IMR-90 (cell line): ENCODE measurements at regions not wholly inside any gene's neighbourhood (a gene's known extent, or its start where the extent isn't known, plus 50 kb on each side); places are given as distances from the start of the nearest gene placed in this dataset.

Experiments
- ATAC-seq: fragments of 200-7000 bp; cut with Tn5 transposase; 2 replicates; pipeline ENCODE4 v1.9.1; 2020; ENCODE audit warnings: low read depth, mild to moderate bottlenecking, moderate library complexity
- BruUV-seq: library from RNA; stranded (reverse); fragments of 400-500 nt; replicated peaks from 2 replicates; lab custom pipeline; 2021; lab: Mats Ljungman, UMichigan
- CTCF ChIA-PET: fragments of 300-600 bp; formaldehyde crosslinking; extraction: SDS; loops from one replicate; lab custom pipeline; 2021; ENCODE audit warnings: antibody characterized with exemption; lab: Yijun Ruan, JAX
- POLR2A ChIA-PET: fragments of 300-600 bp; sonication (Branson Sonifier 250); formaldehyde crosslinking; loops from one replicate; lab custom pipeline; 2022; ENCODE audit warnings: antibody characterized with exemption; ENCODE audit not compliant: unreplicated experiment; lab: Charles Lee
- DNase-seq: peaks from one replicate; pipeline ENCODE4 v3.0.0; 2013
- H2AFZ ChIP-seq: replicated peaks from 2 replicates; pipeline ENCODE3; 2013; ENCODE audit warnings: low read length, mild to moderate bottlenecking; ENCODE audit not compliant: poor library complexity
- H2AK5ac ChIP-seq: 2 replicates; pipeline ENCODE4 v1.6.1; 2013; ENCODE audit warnings: low read depth, low read length, inconsistent platforms
- H2AK9ac ChIP-seq: replicated peaks from 2 replicates; pipeline ENCODE3; 2013; ENCODE audit warnings: mild to moderate bottlenecking, low read depth, low read length, moderate library complexity; ENCODE audit not compliant: poor library complexity
- H2BK120ac ChIP-seq: 2 replicates; pipeline ENCODE4 v1.6.1; 2013; ENCODE audit warnings: low read depth, low read length, inconsistent platforms
- H2BK15ac ChIP-seq: 3 replicates; pipeline ENCODE4 v1.6.1; 2013; ENCODE audit warnings: low read depth, low read length, inconsistent platforms
- H2BK20ac ChIP-seq: 2 replicates; pipeline ENCODE4 v1.6.1; 2013; ENCODE audit warnings: low read depth, mild to moderate bottlenecking, inconsistent platforms, low read length, moderate library complexity
- H2BK5ac ChIP-seq: 2 replicates; pipeline ENCODE4 v1.6.1; 2013; ENCODE audit warnings: mild to moderate bottlenecking, low read depth, low read length, inconsistent platforms; ENCODE audit not compliant: poor library complexity, severe bottlenecking
- H3K14ac ChIP-seq: replicated peaks from 2 replicates; pipeline ENCODE4 v1.6.1; 2013; ENCODE audit warnings: low read depth, low read length, inconsistent platforms
- H3K18ac ChIP-seq: 2 replicates; pipeline ENCODE4 v1.6.1; 2013; ENCODE audit warnings: low read depth, low read length, control low read depth
- H3K23ac ChIP-seq: 2 replicates; pipeline ENCODE4 v1.6.1; 2013; ENCODE audit warnings: low read depth, low read length, inconsistent platforms
- H3K27ac ChIP-seq: 2 replicates; pipeline ENCODE4 v1.5.1; 2013; ENCODE audit warnings: mild to moderate bottlenecking, control low read depth, low read length; ENCODE audit not compliant: insufficient read depth
- H3K27me3 ChIP-seq: 2 replicates; pipeline ENCODE4 v1.6.1; 2013; ENCODE audit warnings: low read length; ENCODE audit not compliant: control insufficient read depth, insufficient read depth
- H3K36me3 ChIP-seq: 2 replicates; pipeline ENCODE4 v1.6.1; 2013; ENCODE audit warnings: low read length, mixed read lengths; ENCODE audit not compliant: control insufficient read depth, insufficient read depth
- H3K4ac ChIP-seq: 2 replicates; pipeline ENCODE4 v1.6.1; 2013; ENCODE audit warnings: low read depth, low read length, inconsistent platforms
- H3K4me1 ChIP-seq: 2 replicates; pipeline ENCODE4 v1.6.1; 2013; ENCODE audit warnings: low read length, mixed read lengths; ENCODE audit not compliant: control insufficient read depth, insufficient read depth
- H3K4me2 ChIP-seq: 2 replicates; pipeline ENCODE4 v1.6.1; 2013; ENCODE audit warnings: low read depth, mild to moderate bottlenecking, control low read depth, low read length, moderate library complexity
- H3K4me3 ChIP-seq: 2 replicates; pipeline ENCODE4 v1.5.1; 2013; ENCODE audit warnings: low read depth, mild to moderate bottlenecking, control low read depth, low read length, moderate library complexity; ENCODE audit not compliant: insufficient read depth
- H3K56ac ChIP-seq: 2 replicates; pipeline ENCODE4 v1.6.1; 2013; ENCODE audit warnings: low read length, inconsistent platforms; ENCODE audit not compliant: insufficient read depth; ENCODE audit errors: extremely low read depth
- H3K79me1 ChIP-seq, 2 experiments: 2 replicates each; pipeline ENCODE4 v1.6.1; 2013; ENCODE audit warnings: low read length in 2 of 2, inconsistent platforms in 1 of 2, low read depth in 1 of 2
- H3K9ac ChIP-seq: 2 replicates; pipeline ENCODE4 v1.6.1; 2013; ENCODE audit warnings: low read depth, low read length, control low read depth
- H3K9me1 ChIP-seq: 2 replicates; pipeline ENCODE4 v1.6.1; 2013; ENCODE audit warnings: low read length, inconsistent platforms; ENCODE audit not compliant: insufficient read depth
- H3K9me3 ChIP-seq: 2 replicates; pipeline ENCODE4 v1.6.1; 2013; ENCODE audit warnings: low read length; ENCODE audit not compliant: control insufficient read depth, insufficient read depth
- H4K20me1 ChIP-seq: 2 replicates; pipeline ENCODE4 v1.6.1; 2013; ENCODE audit warnings: low read length, inconsistent platforms; ENCODE audit not compliant: insufficient read depth
- H4K5ac ChIP-seq: 2 replicates; pipeline ENCODE4 v1.6.1; 2013; ENCODE audit warnings: mild to moderate bottlenecking, low read depth, low read length, control low read depth
- H4K8ac ChIP-seq, 2 experiments: 2 replicates each; pipeline ENCODE4 v1.6.1; 2013; ENCODE audit warnings: low read depth in 2 of 2, low read length in 2 of 2, control low read depth in 1 of 2, inconsistent platforms in 1 of 2
- H4K91ac ChIP-seq: 2 replicates; pipeline ENCODE4 v1.6.1; 2013; ENCODE audit warnings: low read depth, low read length, inconsistent platforms; ENCODE audit not compliant: insufficient read depth
- CHD1 ChIP-seq: IDR thresholded peaks from 2 replicates; pipeline ENCODE4 v1.6.1; 2012; ENCODE audit warnings: low read depth, low read length, improper control_type of control experiment
- FOS ChIP-seq: fragments of 150-350 bp; IDR thresholded peaks from 2 replicates; pipeline ENCODE4 v1.6.1; 2016; ENCODE audit warnings: low read depth, low read length
- MAFK ChIP-seq: IDR thresholded peaks from 2 replicates; pipeline ENCODE4 v1.6.1; 2012; ENCODE audit warnings: low read depth, low read length, improper control_type of control experiment
- MAZ ChIP-seq: IDR thresholded peaks from 2 replicates; pipeline ENCODE4 v1.6.1; 2012; ENCODE audit warnings: low read depth, mild to moderate bottlenecking, low read length, improper control_type of control experiment, moderate library complexity, borderline replicate concordance
- MXI1 ChIP-seq: IDR thresholded peaks from 2 replicates; pipeline ENCODE4 v1.6.1; 2012; ENCODE audit warnings: low read depth, mild to moderate bottlenecking, low read length, moderate library complexity, borderline replicate concordance
- NFE2L2 ChIP-seq: fragments of 150-350 bp; IDR thresholded peaks from 2 replicates; pipeline ENCODE4 v1.6.1; 2016; ENCODE audit warnings: low read depth, mild to moderate bottlenecking, low read length
- POLR2A ChIP-seq: IDR thresholded peaks from 2 replicates; pipeline ENCODE4 v1.6.1; 2012; ENCODE audit warnings: mild to moderate bottlenecking, low read depth, low read length
- RCOR1 ChIP-seq: IDR thresholded peaks from 2 replicates; pipeline ENCODE4 v1.6.1; 2012; ENCODE audit warnings: mild to moderate bottlenecking, low read length, improper control_type of control experiment; ENCODE audit not compliant: insufficient replicate concordance
- RFX5 ChIP-seq: IDR thresholded peaks from 2 replicates; pipeline ENCODE4 v1.8.0; 2012; ENCODE audit warnings: low read depth, mild to moderate bottlenecking, low read length, moderate library complexity
- WGBS, 2 experiments: methylation state at CpG; one replicate each; pipeline versions ENCODE4 v1.1.5 to v1.1.7; 2013; ENCODE audit warnings: missing lambda C conversion rate in 2 of 2; ENCODE audit not compliant: insufficient read length in 1 of 2; ENCODE audit errors: extremely low coverage in 2 of 2; 5-methylcytosine and 5-hydroxymethylcytosine counted together
- dilution Hi-C: fragments of 300-500 bp; cut with HindIII; formaldehyde crosslinking; loops from one replicate; pipeline ENCODE4 v1.14.3; 2018; ENCODE audit warnings: low sequenced_read_pairs; ENCODE audit not compliant: unreplicated experiment
- in situ Hi-C: fragments of 300-500 bp; cut with MboI; formaldehyde crosslinking; loops from 3 replicates; pipeline ENCODE4 v1.14.3; 2019; ENCODE audit warnings: low sequenced_read_pairs, inconsistent platforms, mixed read lengths
- intact Hi-C: fragments of 100-400 bp; cut with micrococcal nuclease; formaldehyde crosslinking; loops from 2 replicates; pipeline ENCODE4 v1.10.0; 2022
- TF ChIP-seq, protein P1 (sequence below): fragments of 150-350 bp; IDR thresholded peaks from 2 replicates; pipeline ENCODE4 v1.6.1; 2017; ENCODE audit warnings: mild to moderate bottlenecking, antibody characterized with exemption, low read length, low read depth
- TF ChIP-seq, protein P2 (sequence below): fragments of 150-350 bp; IDR thresholded peaks from 2 replicates; pipeline ENCODE4 v1.6.1; 2016; ENCODE audit warnings: low read depth, mild to moderate bottlenecking, low read length, moderate library complexity, borderline replicate concordance

DNA sequence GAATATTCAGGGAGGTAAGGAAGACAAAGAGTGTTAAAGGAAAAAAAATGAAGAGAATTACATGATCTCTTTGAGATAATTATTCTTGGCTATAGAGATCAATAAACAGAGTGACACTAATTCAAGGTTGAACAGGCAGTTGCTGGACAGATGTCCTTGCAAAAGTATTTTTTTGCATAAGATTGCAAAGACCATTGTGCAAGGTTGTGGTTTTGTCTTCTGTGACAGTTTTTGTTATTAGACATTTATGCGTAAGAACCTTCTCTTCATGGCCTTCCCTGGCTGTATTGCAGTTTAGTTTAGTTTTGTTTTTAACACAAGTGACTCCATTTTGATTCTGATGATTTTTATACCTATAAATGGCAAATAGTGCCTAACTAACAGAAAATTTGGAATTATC lies 682.8 kb upstream of the ARPP21 start:
- no peak overlapping the region for H2BK15ac ChIP-seq
- no peak overlapping the region for H2AK9ac ChIP-seq
- H3K56ac ChIP-seq = no peak overlapping the region
- no peaks in the 10 kb centered on the region for H3K36me3 ChIP-seq
- H4K5ac ChIP-seq = no peak overlapping the region
- H3K9me3 ChIP-seq = peaks cover 4% of the 10 kb centered on the region
- ChIA-PET POLR2A (no interaction called here), CTCF (no interaction called here)
- BruUV-seq = no TSS peak
- no peak overlapping the region for H2AK5ac ChIP-seq
- H3K27me3 ChIP-seq = no peaks in the 10 kb centered on the region
- no peak overlapping the region for H2AFZ ChIP-seq
- no peak overlapping the region for H2BK5ac ChIP-seq
- TF ChIP-seq RFX5 (no peak), MAFK (no peak), RCOR1 (no peak), POLR2A (no peak), NFE2L2 (no peak), MXI1 (no peak), CHD1 (no peak), FOS (no peak), MAZ (no peak)
- TF ChIP-seq, protein P1, sequence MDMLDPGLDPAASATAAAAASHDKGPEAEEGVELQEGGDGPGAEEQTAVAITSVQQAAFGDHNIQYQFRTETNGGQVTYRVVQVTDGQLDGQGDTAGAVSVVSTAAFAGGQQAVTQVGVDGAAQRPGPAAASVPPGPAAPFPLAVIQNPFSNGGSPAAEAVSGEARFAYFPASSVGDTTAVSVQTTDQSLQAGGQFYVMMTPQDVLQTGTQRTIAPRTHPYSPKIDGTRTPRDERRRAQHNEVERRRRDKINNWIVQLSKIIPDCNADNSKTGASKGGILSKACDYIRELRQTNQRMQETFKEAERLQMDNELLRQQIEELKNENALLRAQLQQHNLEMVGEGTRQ = no peak
- TF ChIP-seq, protein P2, sequence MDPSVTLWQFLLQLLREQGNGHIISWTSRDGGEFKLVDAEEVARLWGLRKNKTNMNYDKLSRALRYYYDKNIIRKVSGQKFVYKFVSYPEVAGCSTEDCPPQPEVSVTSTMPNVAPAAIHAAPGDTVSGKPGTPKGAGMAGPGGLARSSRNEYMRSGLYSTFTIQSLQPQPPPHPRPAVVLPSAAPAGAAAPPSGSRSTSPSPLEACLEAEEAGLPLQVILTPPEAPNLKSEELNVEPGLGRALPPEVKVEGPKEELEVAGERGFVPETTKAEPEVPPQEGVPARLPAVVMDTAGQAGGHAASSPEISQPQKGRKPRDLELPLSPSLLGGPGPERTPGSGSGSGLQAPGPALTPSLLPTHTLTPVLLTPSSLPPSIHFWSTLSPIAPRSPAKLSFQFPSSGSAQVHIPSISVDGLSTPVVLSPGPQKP = no peak
- no peak overlapping the region for H3K27ac ChIP-seq
- H3K4me2 ChIP-seq = no peak overlapping the region
- H3K9ac ChIP-seq = no peak overlapping the region
- H4K8ac ChIP-seq = no peak overlapping the region
- no peak overlapping the region for H2BK20ac ChIP-seq
- H3K14ac ChIP-seq = no peak overlapping the region
- ATAC-seq (no peak), DNase-seq (no peak)
- H3K9me1 ChIP-seq = no peaks in the 10 kb centered on the region
- no peak overlapping the region for H4K91ac ChIP-seq
- intact Hi-C loops (no loop called here), in situ Hi-C loops (no loop called here), dilution Hi-C loops (no loop called here)
- no peaks in the 10 kb centered on the region for H3K4me1 ChIP-seq
- no peak overlapping the region for H3K18ac ChIP-seq
- H2BK120ac ChIP-seq = no peak overlapping the region
- WGBS, 2 experiments = no CpG with 5 or more reads among the region's 1 CpG
- H3K23ac ChIP-seq = no peak overlapping the region
- H3K4ac ChIP-seq = no peak overlapping the region
- no peaks in the 10 kb centered on the region for H4K20me1 ChIP-seq
- H3K79me1 ChIP-seq = no peaks in the 10 kb centered on the region
- no peak overlapping the region for H3K4me3 ChIP-seq
